Endothelial cell of umbilical vein (primary cell): ENCODE measurements at regions not wholly inside any gene's neighbourhood (a gene's known extent, or its start where the extent isn't known, plus 50 kb on each side); places are given as distances from the start of the nearest gene placed in this dataset.

Experiments used
- GATA2 ChIP-seq: IDR thresholded peaks from 2 replicates; pipeline ENCODE4 v1.7.0; 2011; ENCODE audit warnings: low read depth, mild to moderate bottlenecking, moderate library complexity, mixed read lengths, low read length; ENCODE audit not compliant: insufficient read length, insufficient read depth
- POLR2AphosphoS5 ChIP-seq: IDR thresholded peaks from 2 replicates; pipeline ENCODE4 v1.6.1; 2012; ENCODE audit warnings: low read depth, mild to moderate bottlenecking, control low read depth, low read length, moderate library complexity; ENCODE audit not compliant: insufficient read depth
- TF ChIP-seq, protein P1 (sequence below), 2 donors: IDR thresholded peaks; 1 replicate in 1 of 2; 2 replicates in 1 of 2; pipeline ENCODE4 v1.5.1; 2011; ENCODE audit warnings: low read length in 2 of 2, mild to moderate bottlenecking in 2 of 2, moderate library complexity in 2 of 2, control low read depth in 1 of 2, inconsistent platforms in 1 of 2, low read depth in 1 of 2; ENCODE audit not compliant: insufficient read depth in 1 of 2; ENCODE audit errors: extremely low read depth in 1 of 2

DNA sequence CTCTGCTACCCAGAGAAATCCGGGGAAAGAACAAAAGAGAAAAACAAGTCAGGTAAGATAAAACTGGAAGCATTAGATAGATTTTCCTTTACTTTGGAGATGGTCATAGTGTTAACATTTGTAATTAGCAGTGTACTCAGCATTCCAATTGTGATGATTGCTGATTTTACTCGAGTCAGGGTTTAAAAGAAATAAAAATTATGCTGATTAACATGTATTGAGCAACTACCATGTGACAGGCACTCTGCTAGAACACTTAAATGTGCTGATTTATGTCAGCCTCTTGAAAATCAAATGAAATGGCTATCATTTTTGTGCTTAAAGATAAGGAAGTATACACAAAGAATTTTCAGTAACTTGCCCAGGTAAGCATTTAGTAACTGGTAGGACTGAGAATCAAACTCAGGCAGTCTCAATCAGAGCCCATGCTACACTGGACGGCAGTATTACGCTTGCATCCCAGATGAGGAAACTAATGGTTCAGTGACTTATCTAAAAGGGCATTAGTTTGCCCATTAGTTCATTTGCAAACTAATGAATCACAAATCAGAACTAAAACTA is 735.1 kb upstream of the SORCS1 start:
- TF ChIP-seq, protein P1, sequence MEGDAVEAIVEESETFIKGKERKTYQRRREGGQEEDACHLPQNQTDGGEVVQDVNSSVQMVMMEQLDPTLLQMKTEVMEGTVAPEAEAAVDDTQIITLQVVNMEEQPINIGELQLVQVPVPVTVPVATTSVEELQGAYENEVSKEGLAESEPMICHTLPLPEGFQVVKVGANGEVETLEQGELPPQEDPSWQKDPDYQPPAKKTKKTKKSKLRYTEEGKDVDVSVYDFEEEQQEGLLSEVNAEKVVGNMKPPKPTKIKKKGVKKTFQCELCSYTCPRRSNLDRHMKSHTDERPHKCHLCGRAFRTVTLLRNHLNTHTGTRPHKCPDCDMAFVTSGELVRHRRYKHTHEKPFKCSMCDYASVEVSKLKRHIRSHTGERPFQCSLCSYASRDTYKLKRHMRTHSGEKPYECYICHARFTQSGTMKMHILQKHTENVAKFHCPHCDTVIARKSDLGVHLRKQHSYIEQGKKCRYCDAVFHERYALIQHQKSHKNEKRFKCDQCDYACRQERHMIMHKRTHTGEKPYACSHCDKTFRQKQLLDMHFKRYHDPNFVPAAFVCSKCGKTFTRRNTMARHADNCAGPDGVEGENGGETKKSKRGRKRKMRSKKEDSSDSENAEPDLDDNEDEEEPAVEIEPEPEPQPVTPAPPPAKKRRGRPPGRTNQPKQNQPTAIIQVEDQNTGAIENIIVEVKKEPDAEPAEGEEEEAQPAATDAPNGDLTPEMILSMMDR (IDR thresholded peaks at IDR 0.05; ENCODE audit: extremely low read depth in 1 of 2, insufficient read depth in 1 of 2, low read depth in 1 of 2, low read length in 2 of 2), result no peak
- TF ChIP-seq POLR2AphosphoS5 (no peak), GATA2 (no peak)
